ENCODE measurements at regions not wholly inside any gene's neighbourhood (a gene's known extent, or its start where the extent isn't known, plus 50 kb on each side); places are given as distances from the start of the nearest gene placed in this dataset.
"Not testable (repeated sequence)": the region's sequence is repeated elsewhere in the genome, so short reads cannot be mapped to it uniquely, and the experiment has no call there.

DNA sequence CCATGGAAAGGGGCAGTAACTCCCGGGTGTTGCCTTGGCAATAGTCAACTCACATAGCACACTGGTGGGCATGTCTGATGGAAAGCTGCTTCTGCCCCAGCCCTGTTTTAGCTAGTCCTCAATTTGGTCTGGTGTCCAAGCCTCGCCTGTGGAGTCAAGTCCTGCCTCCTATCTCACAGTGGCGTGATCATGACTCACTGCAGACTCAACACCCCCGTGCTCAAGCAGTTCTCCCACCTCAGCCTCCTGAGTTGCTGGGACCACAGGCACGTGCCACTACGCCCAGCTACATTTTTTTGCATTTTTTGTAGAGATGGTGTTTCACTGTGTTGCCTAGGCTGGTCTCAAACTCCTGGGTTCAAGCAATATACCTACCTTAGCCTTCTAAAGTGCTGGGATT is 218.9 kb upstream of the FRG2C start:
- DNase-seq (ENCODE audit: low spot score) = not testable (repeated sequence)

DNA sequence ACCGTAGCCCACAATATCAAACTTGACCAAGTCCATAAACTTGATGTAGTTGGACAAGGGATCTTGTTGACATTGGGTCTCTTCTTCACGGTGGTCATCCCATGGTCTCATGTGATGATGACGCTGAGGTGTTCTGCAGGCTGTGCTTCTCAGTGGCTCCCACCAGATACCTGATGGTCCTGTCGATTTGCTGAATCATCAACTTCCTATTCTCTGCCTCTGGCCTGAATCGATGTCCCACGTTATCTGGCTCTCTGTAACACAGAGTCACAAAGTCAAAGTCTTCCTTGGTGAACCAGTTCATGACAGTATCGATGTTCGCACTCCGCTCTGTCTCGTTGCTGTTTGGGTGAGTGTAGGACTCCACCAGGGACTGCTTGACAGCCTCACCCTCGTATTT is 217.2 kb upstream of the FRG2C start:
- not testable (repeated sequence) for DNase-seq (ENCODE audit: low spot score)

DNA sequence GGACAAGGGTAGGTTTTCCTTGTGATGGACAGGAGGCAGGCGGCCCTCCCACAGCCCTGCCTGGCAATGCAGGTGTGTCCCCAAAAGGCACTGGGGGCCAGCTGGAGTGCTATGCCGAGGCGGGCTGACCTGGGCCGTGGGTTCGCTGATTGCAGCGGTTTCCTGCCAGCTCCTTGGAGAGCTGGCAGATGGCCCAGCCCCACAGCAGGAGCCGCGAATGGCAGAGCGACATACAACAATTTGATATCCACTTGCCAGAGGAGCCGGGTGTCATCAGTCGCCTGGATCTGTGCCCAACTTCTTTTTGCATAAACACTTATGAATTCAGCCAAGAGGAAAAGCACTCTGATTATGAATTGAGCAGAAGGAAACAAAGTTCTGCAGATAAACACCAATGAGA is 210.8 kb upstream of the FRG2C start:
- not testable (repeated sequence) for DNase-seq (ENCODE audit: low spot score)

DNA sequence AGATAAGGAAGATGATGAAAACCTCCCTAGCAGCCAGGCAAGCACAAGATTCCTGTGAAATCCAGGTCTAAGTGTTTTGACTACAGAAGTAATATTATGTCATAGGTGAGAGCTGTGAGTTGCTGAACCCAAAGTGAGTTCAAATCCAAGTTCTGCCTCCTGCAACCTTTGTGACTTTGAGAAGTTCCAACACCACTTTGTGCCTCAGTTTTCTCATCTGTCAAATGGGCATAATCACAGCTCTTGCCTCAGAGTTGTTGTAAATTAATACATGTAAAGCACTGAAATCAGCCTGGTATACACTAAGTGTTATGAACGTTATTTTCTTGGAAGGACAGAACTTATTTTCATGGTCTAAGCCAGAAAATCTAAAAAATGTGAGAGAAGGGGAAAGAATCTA is 210.3 kb upstream of the FRG2C start:
- DNase-seq (ENCODE audit: low spot score) = not testable (repeated sequence)

DNA sequence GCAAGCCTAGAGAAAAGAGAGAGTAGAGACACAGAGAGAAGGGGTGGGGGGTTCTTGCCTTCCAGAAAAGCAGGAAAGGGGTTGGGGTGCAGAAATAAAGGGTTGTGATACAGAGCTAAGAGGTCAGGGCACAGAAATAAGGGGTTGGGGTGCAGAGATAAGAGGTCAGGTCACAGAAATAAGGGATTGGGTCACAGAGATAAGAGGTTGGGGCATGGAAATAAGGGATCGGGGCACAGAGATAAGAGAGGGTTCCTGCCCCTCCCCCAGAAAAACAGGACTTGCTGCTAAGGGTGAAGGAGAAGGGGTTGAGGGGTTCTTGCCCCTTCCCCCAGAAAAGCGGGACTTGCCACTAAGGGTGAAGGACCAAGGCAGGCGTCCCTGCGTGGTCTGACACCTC is 189.6 kb upstream of the FRG2C start:
- not testable (repeated sequence) for DNase-seq (ENCODE audit: low spot score)

DNA sequence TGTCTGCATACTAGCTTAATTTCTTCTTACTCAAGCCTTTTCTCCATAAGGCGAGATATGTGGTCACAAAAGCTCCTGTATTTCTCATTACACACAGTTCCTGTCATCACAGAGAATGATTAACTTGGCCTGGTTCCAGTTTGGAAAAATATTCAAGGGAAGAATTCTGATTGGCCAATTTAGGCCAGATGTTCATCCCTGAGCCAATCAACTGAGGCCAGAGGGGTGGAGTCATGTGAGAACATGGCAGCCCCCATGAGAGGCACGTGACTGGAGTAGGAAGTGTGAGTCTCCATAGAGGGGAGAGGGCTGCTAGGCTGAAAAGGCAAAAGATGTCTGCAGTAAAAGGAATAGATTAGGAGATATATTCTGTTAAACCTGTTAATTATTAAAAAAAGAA is 167.5 kb upstream of the FRG2C start:
- not testable (repeated sequence) for DNase-seq (ENCODE audit: low spot score)

DNA sequence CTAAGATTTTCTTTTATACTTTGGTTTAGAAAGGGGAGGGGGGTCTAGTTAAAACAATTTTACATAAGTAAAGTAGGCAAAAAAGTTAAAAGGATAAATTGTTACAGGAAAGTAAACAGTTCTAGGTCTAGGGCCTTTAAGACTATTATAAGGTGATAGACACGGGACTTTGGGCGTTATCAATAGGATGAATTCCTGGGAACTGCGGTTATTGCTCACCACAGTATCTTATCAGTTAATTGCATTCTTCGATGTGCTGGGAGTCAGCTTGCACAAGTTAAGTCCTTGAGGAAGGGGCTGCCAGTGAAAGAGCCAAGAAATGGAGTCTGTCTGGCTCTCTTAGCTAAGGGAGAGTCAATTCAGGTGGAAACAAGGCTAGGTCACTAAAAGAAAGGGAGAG is 163.8 kb upstream of the FRG2C start:
- not testable (repeated sequence) for DNase-seq (ENCODE audit: low spot score)

DNA sequence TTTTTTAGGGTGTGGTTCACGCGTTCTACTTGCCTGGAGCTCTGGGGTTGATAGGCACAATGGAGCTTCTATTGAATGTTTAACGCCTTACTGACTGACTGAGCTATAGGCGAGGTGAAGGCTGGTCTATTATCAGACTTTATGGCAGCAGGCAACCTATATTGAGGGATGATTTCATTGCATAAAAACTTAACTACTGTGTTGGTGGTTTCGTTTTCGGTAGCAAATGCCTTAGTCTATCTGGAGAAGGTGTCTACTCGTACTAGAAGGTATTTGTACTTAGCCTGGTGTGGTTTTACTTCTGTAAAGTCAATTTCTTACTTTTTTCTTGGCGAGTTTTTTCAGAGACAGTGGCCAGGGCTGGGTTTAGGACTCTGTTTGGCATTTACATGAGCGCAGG is 162.0 kb upstream of the FRG2C start:
- not testable (repeated sequence) for DNase-seq (ENCODE audit: low spot score)

DNA sequence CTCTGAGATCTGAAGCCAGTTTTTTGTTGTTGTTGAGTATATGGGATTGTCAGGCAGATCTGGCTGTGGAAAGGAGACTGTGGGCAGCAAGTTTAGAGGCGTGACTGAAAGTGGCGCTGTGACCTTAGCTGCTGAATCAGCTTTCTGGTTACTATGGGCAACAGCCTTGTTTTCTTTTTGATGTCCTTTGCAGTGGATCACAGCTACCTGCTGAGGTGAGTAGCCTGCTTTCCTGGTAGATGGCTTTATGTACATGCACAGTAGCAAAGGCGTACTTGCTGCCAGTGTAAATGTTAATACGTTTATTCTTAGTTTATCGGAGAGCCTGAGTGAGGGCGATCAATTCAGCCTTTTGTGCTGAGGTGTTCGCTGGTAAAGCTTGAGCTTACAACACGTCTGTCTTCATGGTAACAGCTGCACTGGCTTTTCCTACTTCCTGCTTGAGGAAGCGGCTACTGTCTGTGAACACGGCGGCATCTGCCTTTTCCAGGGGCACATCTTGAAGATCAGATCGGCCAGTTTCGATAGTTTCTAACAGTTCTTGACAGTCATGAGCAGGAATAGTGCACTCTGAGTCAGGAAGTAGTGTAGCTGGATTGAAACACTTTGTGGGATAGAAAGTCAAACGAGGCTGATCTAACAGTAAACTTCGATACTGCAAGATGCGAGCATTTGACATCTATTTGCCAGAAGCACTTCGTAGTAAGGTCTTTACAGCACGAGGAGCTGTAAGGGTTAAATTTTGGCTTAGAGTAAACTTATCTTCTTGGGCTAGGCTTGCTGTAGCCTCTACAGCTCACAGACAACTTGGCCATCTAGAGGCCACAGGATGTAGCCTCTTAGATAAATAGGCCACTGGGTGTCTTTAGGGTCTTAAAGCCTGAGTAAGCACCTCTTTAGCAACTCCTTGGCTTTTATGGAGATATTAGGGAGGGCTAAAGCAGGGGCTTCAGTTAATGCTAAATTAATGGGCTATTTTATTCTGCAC is 161.1 kb upstream of the FRG2C start:
- peak; percentile 2 for DNase-seq (ENCODE audit: low spot score)

DNA sequence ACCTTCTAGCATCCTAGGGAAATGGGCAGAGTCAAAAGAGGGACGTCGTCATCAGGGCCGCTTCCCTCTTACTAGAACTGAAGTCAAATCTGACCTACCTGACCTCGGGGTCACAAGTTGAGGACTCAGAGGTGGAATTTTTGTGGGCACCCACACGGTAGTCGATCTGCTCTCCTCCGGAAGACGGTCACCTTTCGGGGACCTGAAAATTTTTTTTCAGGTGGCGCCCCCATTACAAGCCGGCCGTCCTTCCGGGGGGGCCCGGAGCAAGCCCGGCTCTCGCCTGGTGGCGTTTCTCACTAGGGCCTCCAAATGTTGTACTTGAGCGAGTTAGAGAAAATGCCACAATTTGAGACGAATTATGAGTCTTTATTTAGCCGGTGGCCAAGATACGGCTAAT is 157.5 kb upstream of the FRG2C start:
- DNase-seq (ENCODE audit: low spot score) = no peak

DNA sequence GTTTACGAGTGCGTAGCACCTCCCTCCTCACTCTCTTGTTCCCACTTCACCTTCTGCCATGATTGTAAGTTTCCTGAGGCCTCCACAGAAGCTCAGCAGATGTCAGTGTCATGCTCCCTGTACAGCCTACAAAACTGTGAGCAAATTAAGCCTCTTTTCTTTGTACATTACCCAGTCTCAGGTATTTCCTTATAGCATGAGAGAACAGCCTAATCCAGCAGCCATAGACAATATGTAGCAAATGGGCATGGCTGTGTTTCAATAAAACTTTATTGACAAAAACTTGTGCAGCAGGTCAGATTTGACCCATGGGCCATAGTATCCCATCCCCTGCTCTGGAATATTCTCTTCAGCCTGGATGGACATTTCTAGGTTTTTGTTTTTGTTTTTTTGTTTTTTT is 156.2 kb upstream of the FRG2C start:
- DNase-seq (ENCODE audit: low spot score) = not testable (repeated sequence)

DNA sequence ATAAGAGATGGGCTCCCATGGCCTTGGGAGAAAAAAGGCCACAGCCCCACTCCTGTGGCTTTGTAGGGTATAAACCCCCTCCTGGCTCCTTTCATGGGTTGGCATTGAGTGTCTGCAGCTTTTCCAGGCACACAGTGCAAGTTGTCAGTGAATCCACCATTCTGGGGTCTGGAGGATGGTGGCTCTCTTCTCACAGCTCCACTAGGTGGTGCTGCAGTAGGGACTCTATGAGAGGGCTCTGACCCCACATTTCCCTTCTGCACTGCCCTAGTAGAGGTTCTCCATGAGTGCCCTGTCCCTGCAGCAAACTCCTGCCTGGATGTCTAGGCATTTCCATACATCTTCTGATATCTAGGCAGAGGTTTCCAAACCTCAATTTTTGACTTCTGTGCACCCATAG is 136.5 kb upstream of the FRG2C start:
- DNase-seq (ENCODE audit: low spot score) = not testable (repeated sequence)

DNA sequence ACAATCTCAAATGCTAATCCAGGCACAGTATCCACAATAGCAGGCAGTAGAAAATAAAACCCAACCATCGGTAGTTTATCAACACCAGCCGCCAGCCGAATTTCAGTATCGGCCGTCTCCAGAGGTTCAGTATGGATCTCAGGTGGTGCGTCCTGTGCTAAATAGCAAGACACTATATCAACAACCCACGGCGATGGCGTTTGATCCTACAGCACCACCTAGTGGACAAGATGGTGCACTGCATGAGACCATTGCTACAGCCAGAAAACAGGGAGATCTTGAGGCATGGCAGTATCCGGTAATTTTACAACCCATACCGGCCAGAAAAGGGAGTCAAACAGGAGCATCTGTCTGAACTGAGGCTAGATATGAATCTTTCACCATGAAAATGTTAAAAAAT is 112.0 kb upstream of the FRG2C start:
- peak; percentile 26 for DNase-seq (ENCODE audit: low spot score)

DNA sequence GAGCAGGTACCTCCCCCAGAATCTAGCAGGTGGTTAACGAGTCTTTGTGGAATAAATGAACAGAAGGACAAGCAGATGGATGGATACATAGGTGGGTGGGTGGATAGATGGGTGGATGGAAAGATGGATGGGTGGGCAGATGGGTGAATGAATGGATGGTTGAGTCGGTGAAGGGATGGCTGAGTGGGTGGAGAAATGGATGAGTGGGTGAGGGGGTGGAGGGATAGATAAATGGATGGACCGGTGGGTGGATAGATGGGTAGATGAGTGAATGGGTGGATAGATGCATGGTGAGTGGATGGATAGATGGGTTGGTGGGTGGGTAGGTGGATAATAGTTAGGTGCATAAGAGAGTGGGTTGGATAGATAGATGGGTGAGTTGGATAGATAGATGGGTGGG is 99.7 kb upstream of the FRG2C start:
- not testable (repeated sequence) for DNase-seq (ENCODE audit: low spot score)

DNA sequence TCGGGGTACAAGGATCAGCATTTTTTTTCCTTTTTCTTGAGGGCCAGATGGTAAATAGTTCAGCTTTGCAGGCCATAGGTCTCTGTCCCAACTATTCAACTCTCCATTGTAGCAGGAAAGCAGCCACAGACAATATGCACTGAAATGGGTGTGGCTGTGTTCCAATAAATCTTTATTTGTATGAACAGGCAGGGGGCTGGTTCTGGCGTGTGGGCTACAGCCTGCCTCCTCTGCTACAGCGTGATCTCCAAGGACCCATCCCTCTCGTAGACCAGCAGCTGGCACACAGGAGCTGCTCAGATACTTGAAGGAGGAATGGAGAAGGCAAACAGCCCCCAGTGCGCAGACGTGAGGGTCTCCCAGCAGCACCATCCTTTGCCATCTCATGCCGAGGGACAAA is 91.8 kb upstream of the FRG2C start:
- DNase-seq (ENCODE audit: low spot score) = not testable (repeated sequence)

DNA sequence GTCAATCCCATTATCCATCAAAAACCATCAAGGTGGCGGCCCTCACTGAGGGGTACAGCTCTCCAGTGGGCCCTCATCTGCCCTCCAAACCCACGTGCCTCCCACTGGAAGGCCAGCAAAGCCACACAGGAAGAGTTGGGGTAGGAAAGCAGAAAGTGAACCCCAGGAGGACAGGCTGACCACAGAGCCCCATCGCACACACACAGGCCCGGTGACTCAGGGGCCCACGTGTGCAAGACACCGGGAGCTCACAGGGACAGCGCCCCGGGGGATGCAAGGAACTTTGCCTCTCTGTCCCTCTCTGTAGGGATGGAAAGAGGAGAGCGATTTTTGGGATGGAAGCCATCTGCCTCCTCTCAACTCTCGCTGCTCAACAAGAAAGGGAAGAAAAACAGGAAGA is 85.0 kb upstream of the FRG2C start:
- not testable (repeated sequence) for DNase-seq (ENCODE audit: low spot score)

DNA sequence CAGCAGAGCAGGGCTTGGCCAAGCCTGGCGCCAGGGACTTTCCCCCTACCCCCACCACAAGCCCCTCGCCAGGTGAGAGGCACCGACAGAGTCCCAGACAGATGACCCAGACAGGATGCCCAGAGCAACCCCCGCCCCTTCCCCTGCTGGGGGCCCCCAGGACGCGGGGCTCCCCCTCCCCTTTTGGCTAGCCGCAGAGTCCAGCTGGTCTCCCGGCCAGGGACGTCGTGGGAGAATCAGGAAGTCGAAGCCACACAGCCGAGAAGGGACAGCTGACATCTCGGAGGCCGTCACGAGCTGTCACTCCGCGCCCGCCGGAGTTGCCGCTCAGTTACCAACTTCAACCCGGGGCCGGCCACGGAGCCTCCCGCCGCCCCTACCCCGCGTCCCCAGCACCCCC is 84.6 kb upstream of the FRG2C start:
- DNase-seq (ENCODE audit: low spot score) = not testable (repeated sequence)

DNA sequence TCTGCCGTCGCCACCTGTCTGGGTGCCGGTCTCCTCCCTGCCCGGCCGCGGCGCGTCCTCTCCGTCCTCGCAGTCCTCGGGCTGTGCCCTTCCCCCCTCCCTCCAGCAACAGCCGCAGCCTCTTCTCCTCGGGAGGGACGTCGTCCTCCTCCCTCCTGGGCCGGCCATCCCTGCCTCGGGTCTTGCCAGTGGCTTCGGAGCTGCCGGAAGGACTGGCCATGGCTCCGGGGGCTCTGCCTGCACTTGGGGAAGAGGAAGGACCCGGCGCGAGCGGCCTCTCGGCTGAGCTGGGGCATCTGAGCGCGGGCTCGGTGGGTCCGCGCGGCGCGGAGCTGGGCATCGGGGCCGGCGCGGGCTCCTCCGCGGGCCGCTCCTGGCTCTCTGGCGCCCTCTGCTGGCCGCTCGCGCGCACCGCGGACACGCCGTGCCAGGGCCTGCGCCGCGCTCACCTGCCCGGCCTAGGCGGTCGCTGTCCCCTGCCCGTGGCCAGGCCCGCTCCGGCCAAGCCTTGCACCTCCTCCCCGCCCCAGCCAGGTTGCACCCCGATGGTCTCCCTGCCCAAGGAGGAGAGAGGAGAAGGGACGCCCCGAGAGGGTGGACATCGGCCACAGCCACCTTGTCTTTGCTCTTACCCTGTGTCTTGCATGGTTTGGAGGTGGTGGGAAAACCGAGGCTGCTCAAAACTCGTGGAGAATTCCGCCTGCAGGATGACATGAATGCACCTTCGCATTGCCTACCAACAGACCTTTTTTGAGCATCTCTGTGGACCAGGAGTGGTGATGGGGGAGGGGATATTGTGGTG is 83.9 kb upstream of the FRG2C start:
- not testable (repeated sequence) for DNase-seq (ENCODE audit: low spot score)

DNA sequence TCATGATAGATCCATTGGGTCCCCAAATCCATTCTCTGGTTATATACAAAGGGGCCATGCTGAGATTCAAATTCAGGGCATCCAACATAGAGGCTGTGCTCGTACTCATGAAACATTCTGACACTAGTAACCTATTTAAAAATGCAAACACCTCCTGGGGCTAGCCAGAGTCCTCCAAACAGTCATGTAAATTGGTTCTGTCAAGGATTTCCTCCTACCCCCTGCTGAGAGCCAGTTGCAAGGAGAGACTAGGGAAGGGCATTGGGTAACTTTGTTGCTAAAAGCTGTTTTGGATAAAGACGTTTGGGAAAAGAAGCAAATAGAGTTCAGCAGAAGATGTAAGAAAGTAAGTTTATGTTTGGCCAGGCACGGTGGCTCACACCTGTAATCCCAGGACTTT is 81.6 kb upstream of the FRG2C start:
- not testable (repeated sequence) for DNase-seq (ENCODE audit: low spot score)

DNA sequence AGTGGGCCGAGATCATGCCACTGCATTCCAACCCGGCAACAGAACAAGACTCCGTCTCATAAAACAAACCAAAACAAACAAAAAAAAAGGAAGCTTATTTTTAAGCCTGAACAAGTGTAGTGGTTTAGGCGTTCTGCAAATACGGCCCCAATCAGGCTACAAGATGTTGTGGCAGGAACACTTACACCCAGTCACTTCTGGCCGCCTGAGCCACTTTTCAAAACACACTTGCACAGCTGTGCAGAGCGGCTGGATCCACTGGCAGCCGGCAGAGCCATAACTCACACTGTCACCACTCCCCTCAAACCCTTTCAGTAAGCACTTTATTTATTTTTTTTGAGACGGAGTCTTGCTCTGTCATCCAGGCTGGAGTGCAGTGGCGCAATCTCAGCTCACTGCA is 81.0 kb upstream of the FRG2C start:
- not testable (repeated sequence) for DNase-seq (ENCODE audit: low spot score)

DNA sequence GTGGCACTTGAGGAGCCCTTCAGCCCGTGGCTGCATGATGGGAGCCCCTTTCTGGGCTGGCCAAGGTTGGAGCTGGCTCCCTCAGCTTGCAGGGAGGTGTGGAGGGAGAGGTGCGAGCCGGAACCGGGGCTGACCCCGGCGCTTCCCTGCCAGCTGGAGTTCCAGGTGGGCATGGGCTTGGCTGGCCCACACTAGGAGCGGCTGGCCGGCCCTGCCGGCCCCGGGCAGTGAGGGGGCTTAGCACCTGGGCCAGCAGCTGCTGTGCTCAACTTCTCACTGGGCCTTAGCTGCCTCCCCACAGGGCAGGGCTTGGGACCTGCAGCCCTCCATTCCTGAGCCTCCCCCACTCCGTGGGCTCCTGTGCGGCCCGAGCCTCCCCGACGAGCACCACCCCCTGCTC is 76.4 kb upstream of the FRG2C start:
- not testable (repeated sequence) for DNase-seq (ENCODE audit: low spot score)

DNA sequence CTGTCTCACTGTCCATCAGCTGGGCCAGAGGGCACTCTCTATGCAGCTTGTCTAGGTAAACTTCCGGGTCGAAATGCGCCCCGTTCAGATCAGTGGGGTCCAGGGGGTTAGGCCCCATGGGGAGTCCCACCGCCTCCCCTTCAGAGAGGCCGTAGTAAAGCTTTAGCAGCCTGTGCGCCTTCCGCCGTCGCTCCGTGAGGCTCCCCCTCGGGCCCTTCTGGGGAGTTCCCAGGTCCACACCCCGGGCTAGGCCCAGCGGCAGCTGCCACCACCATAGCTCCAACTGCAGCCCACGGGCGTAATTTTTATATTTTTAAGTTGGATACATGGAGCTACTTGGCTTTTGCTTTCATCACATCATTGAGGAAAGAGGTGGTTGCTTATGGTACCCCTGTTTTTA is 73.7 kb upstream of the FRG2C start:
- not testable (repeated sequence) for DNase-seq (ENCODE audit: low spot score)

All from kidney capillary endothelial cell (primary cell).